ENCODE measurements at regions not wholly inside any gene's neighbourhood (a gene's known extent, or its start where the extent isn't known, plus 50 kb on each side); places are given as distances from the start of the nearest gene placed in this dataset.

- no peak overlapping the region for H3K27ac ChIP-seq (ENCODE audit: insufficient read depth, low read length)
- no peak overlapping the region for H2BK15ac ChIP-seq (ENCODE audit: low read depth, low read length)
- no peaks in the 10 kb centered on the region for H3K36me3 ChIP-seq (ENCODE audit: control insufficient read depth, insufficient read depth, low read length)
- H3K79me1 ChIP-seq (ENCODE audit: low read depth in 1 of 2, low read length in 2 of 2), result no peaks in the 10 kb centered on the region
- no peak for ATAC-seq (ENCODE audit: low read depth)
- no peak overlapping the region for H2BK20ac ChIP-seq (ENCODE audit: low read depth, low read length)
- H3K4me1 ChIP-seq (ENCODE audit: control insufficient read depth, insufficient read depth, low read length), result no peaks in the 10 kb centered on the region; the same call in 1 of the 2 replicates
- H3K18ac ChIP-seq (ENCODE audit: low read depth, low read length), result no peak overlapping the region
- H4K20me1 ChIP-seq (ENCODE audit: insufficient read depth, low read length), result peaks cover 5% of the 10 kb centered on the region; the same call in 1 of the 2 replicates
- no peak overlapping the region for H4K5ac ChIP-seq (ENCODE audit: low read depth, low read length)
- WGBS, 2 experiments (ENCODE audit: extremely low coverage in 2 of 2, insufficient read length in 1 of 2), result 5% methylated on average over 4 of the region's 10 CpGs; no CpG with 5 or more reads in 1 of the 2 experiments
- no peak for DNase-seq
- no peak overlapping the region for H3K56ac ChIP-seq (ENCODE audit: extremely low read depth, insufficient read depth, low read length)
- no peak overlapping the region for H3K4ac ChIP-seq (ENCODE audit: low read depth, low read length)
- no peak overlapping the region for H4K8ac ChIP-seq (ENCODE audit: low read depth in 2 of 2, low read length in 2 of 2)
- in situ Hi-C loops (cut with MboI; ENCODE audit: low sequenced_read_pairs), result no loop called here
- H2AK5ac ChIP-seq (ENCODE audit: low read depth, low read length), result no peak overlapping the region
- no peak overlapping the region for H2AK9ac ChIP-seq (replicated peaks; ENCODE audit: low read depth, low read length, poor library complexity)
- H3K9me3 ChIP-seq (ENCODE audit: control insufficient read depth, insufficient read depth, low read length), result peaks cover 6% of the 10 kb centered on the region
- H2AFZ ChIP-seq (replicated peaks; ENCODE audit: low read length, poor library complexity), result no peak overlapping the region
- H3K4me2 ChIP-seq (ENCODE audit: low read depth, low read length), result no peak overlapping the region
- H2BK5ac ChIP-seq (ENCODE audit: low read depth, low read length, poor library complexity, severe bottlenecking), result no peak overlapping the region
- TF ChIP-seq USF2 (IDR thresholded peaks at IDR 0.05; ENCODE audit: low read depth, low read length) (no peak), POLR2A (IDR thresholded peaks at IDR 0.05; ENCODE audit: low read depth, low read length) (no peak), MXI1 (IDR thresholded peaks at IDR 0.05; ENCODE audit: borderline replicate concordance, low read depth, low read length) (no peak), RAD21 (IDR thresholded peaks at IDR 0.05; ENCODE audit: low read length) (no peak), FOS (IDR thresholded peaks at IDR 0.05; ENCODE audit: low read depth, low read length) (no peak), MAZ (IDR thresholded peaks at IDR 0.05; ENCODE audit: borderline replicate concordance, low read depth, low read length) (no peak), CTCF (conservative IDR thresholded peaks at IDR 0.05; ENCODE audit: low read depth, low read length) (no peak), SMC3 (IDR thresholded peaks at IDR 0.05; ENCODE audit: low read depth, low read length) (no peak), MAFK (IDR thresholded peaks at IDR 0.05; ENCODE audit: low read depth, low read length) (no peak), CEBPB (IDR thresholded peaks at IDR 0.05; ENCODE audit: low read depth, low read length) (no peak), ELK1 (IDR thresholded peaks at IDR 0.05; ENCODE audit: borderline replicate concordance, low read depth, low read length) (no peak), RCOR1 (IDR thresholded peaks at IDR 0.05; ENCODE audit: insufficient replicate concordance, low read length) (no peak), NFE2L2 (IDR thresholded peaks at IDR 0.05; ENCODE audit: low read depth, low read length) (no peak), CHD1 (IDR thresholded peaks at IDR 0.05; ENCODE audit: low read depth, low read length) (no peak), BHLHE40 (IDR thresholded peaks at IDR 0.05; ENCODE audit: low read depth, low read length) (no peak), RFX5 (IDR thresholded peaks at IDR 0.05; ENCODE audit: low read depth, low read length) (no peak)
- no peak overlapping the region for H3K9ac ChIP-seq (ENCODE audit: low read depth, low read length)
- CTCF ChIA-PET, result interaction anchor here (1.1 kb wide), 1 partner anchor 12 kb away, joined by 3 read pairs; no protein-coding TSS in a partner anchor
- H3K4me3 ChIP-seq (ENCODE audit: insufficient read depth, low read depth, low read length), result no peak overlapping the region
- BruUV-seq (replicated peaks), result no TSS peak
- no peak overlapping the region for H3K14ac ChIP-seq (replicated peaks; ENCODE audit: low read depth, low read length)
- no peak overlapping the region for H3K23ac ChIP-seq (ENCODE audit: low read depth, low read length)
- POLR2A ChIA-PET (ENCODE audit: unreplicated experiment), result no interaction called here
- intact Hi-C loops (cut with micrococcal nuclease), result no loop called here
- H3K27me3 ChIP-seq (ENCODE audit: control insufficient read depth, insufficient read depth, low read length), result peaks cover 35% of the 10 kb centered on the region
- H2BK120ac ChIP-seq (ENCODE audit: low read depth, low read length), result no peak overlapping the region
- H3K9me1 ChIP-seq (ENCODE audit: insufficient read depth, low read length), result peaks cover 4% of the 10 kb centered on the region; the same call in 1 of the 2 replicates
- dilution Hi-C loops (cut with HindIII; ENCODE audit: low sequenced_read_pairs, unreplicated experiment), result no loop called here
- no peak overlapping the region for H4K91ac ChIP-seq (ENCODE audit: insufficient read depth, low read depth, low read length)
Observed at GRCh38 chr12:132429602-132429945, 60.4 kb upstream of the FBRSL1 start.

Data from IMR-90 (cell line).